DND-41 (cell line): ENCODE measurements at regions not wholly inside any gene's neighbourhood (a gene's known extent, or its start where the extent isn't known, plus 50 kb on each side); places are given as distances from the start of the nearest gene placed in this dataset.

ENCODE experiments used
- EZH2 ChIP-seq: IDR thresholded peaks from 3 replicates; pipeline ENCODE4 v1.6.1; 2012; ENCODE audit warnings: borderline replicate concordance, low read depth, mild to moderate bottlenecking, moderate library complexity, low read length, inconsistent platforms; ENCODE audit not compliant: severe bottlenecking
- TF ChIP-seq, protein P1 (sequence below): IDR thresholded peaks from 2 replicates; pipeline ENCODE4 v1.5.1; 2012; ENCODE audit warnings: borderline replicate concordance, low read length, moderate library complexity, mild to moderate bottlenecking; ENCODE audit not compliant: poor library complexity, severe bottlenecking; ENCODE audit errors: extremely low read depth

GRCh38 chr1:70826428-70826827 lies 221.2 kb downstream of the PTGER3 start:
- no peak for TF ChIP-seq EZH2
- TF ChIP-seq, protein P1, sequence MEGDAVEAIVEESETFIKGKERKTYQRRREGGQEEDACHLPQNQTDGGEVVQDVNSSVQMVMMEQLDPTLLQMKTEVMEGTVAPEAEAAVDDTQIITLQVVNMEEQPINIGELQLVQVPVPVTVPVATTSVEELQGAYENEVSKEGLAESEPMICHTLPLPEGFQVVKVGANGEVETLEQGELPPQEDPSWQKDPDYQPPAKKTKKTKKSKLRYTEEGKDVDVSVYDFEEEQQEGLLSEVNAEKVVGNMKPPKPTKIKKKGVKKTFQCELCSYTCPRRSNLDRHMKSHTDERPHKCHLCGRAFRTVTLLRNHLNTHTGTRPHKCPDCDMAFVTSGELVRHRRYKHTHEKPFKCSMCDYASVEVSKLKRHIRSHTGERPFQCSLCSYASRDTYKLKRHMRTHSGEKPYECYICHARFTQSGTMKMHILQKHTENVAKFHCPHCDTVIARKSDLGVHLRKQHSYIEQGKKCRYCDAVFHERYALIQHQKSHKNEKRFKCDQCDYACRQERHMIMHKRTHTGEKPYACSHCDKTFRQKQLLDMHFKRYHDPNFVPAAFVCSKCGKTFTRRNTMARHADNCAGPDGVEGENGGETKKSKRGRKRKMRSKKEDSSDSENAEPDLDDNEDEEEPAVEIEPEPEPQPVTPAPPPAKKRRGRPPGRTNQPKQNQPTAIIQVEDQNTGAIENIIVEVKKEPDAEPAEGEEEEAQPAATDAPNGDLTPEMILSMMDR = no peak
